Activated B cell treated with CpG ODN at 0.5 μM for 24 hours (primary cell): ENCODE measurements at regions not wholly inside any gene's neighbourhood (a gene's known extent, or its start where the extent isn't known, plus 50 kb on each side); places are given as distances from the start of the nearest gene placed in this dataset.

Experiments
- ATAC-seq: fragments of 200-7000 bp; cut with Tn5 transposase; one replicate; pipeline ENCODE4 v1.10.0; 2021; ENCODE audit warnings: low read depth, mild to moderate bottlenecking, moderate library complexity
- CTCF ChIA-PET: fragments of 350-600 bp; sonication (Branson Sonifier 250); formaldehyde crosslinking; loops from one replicate; lab custom pipeline; 2021; ENCODE audit warnings: antibody characterized with exemption; lab: Charles Lee
- POLR2A ChIA-PET: fragments of 350-600 bp; sonication (Branson Sonifier 250); formaldehyde crosslinking; loops from one replicate; lab custom pipeline; 2021; ENCODE audit warnings: antibody characterized with exemption; lab: Charles Lee
- DNase-seq: peaks from one replicate; pipeline ENCODE4 v3.0.0; 2022
- H3K27ac Mint-ChIP-seq: one replicate; pipeline ENCODE4 v1.8.0; 2020; ENCODE audit warnings: mixed read lengths
- H3K27me3 Mint-ChIP-seq: one replicate; pipeline ENCODE4 v1.8.0; 2021; ENCODE audit warnings: mixed read lengths
- H3K36me3 Mint-ChIP-seq: one replicate; pipeline ENCODE4 v1.8.0; 2021; ENCODE audit warnings: low read depth, mixed read lengths
- H3K4me1 Mint-ChIP-seq: one replicate; pipeline ENCODE4 v1.8.0; 2021; ENCODE audit warnings: mixed read lengths
- H3K4me3 Mint-ChIP-seq: one replicate; pipeline ENCODE4 v1.8.0; 2020; ENCODE audit warnings: mild to moderate bottlenecking, mixed read lengths
- H3K9me3 Mint-ChIP-seq: one replicate; pipeline ENCODE4 v1.8.0; 2020; ENCODE audit warnings: mixed read lengths
- intact Hi-C: fragments of 100-400 bp; cut with micrococcal nuclease; formaldehyde crosslinking; loops from one replicate; pipeline ENCODE4 v1.15.1; 2024
- TF ChIP-seq, protein P1 (sequence below): fragments of 200-600 bp; IDR thresholded peaks from one replicate; pipeline ENCODE4 v1.8.0; 2022; ENCODE audit warnings: antibody characterized with exemption, mild to moderate bottlenecking

DNA sequence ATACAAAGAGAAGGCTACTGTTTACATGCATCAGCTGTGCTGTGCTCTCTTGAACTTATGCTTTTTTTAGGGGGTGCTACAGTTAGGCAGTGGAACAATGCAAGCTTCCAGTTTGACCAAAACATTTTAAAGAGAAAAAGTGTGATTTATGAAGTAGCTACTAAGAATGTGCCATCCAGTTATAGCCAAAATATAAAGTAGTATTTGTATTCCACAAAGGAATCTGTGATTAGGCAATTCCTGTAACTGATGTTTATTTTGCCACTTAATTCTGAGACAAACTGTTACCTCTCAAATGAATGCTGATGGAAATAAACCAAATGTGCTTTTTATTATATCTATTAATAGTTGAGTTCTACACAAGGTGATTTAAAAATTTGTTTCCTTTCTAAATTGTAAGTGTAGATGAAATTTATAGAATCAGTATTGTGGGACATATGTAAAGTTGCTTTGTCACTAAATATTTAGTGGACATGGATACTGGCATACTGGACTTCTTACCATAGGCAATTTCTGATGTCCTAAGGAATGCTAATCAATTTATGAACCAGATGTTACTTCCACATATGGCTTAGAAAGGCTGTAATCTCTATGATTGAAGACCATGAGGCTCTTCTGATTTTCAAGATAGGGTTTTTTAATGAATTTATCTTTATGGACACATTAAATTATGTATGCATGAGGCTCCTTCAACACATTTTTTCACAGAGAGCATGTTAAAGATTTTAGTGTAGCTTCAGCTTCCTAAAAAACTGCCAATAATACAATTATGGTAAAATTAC, 410.2 kb downstream of the PRR16 start:
- Mint-ChIP-seq H3K27me3 (no peaks in the 10 kb centered on the region), H3K36me3 (no peaks in the 10 kb centered on the region), H3K9me3 (no peaks in the 10 kb centered on the region), H3K4me3 (no peak overlapping the region), H3K4me1 (no peaks in the 10 kb centered on the region), H3K27ac (no peak overlapping the region)
- intact Hi-C loops, result no loop called here
- POLR2A ChIA-PET, result no interaction called here
- DNase-seq (no peak), ATAC-seq (no peak)
- TF ChIP-seq, protein P1, sequence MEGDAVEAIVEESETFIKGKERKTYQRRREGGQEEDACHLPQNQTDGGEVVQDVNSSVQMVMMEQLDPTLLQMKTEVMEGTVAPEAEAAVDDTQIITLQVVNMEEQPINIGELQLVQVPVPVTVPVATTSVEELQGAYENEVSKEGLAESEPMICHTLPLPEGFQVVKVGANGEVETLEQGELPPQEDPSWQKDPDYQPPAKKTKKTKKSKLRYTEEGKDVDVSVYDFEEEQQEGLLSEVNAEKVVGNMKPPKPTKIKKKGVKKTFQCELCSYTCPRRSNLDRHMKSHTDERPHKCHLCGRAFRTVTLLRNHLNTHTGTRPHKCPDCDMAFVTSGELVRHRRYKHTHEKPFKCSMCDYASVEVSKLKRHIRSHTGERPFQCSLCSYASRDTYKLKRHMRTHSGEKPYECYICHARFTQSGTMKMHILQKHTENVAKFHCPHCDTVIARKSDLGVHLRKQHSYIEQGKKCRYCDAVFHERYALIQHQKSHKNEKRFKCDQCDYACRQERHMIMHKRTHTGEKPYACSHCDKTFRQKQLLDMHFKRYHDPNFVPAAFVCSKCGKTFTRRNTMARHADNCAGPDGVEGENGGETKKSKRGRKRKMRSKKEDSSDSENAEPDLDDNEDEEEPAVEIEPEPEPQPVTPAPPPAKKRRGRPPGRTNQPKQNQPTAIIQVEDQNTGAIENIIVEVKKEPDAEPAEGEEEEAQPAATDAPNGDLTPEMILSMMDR, result no peak
- CTCF ChIA-PET, result no interaction called here

DNA sequence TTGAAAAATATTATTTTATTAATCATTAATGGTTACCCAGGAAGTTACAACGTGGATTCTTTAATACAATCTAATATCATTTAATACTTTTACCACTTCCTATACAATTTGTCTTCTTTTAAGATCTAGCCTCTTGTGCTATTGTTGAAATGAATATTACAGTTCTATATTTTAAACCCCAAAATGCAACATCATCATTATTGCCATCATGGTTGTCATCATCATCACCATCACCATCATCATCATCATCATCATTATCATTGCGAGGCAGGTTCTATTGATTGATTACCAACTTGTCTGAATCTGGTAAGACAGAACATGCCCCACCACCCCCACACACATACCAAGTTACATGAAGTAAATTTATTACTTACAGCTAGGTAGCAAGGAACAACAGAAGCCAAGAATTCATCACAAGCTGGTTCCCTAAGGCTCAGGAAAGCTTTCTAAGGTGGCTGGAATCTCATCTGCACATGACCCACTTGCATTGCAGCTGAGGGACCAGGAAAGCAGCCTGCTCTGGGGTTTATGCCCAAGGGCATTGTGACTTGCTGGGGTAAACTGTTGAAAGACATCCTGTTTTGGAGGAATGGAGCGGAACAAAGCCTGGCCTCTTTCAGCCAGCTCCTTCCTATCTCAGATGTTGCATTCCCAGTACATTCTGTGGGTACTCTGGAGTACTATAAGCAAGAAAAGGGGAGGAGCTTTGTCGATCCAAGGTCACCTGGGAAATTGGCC, 418.1 kb downstream of the PRR16 start:
- Mint-ChIP-seq H3K9me3 (no peaks in the 10 kb centered on the region), H3K36me3 (no peaks in the 10 kb centered on the region), H3K4me3 (no peak overlapping the region), H3K27ac (no peak overlapping the region), H3K27me3 (no peaks in the 10 kb centered on the region), H3K4me1 (no peaks in the 10 kb centered on the region)
- TF ChIP-seq, protein P1, result no peak
- intact Hi-C loops, result no loop called here
- POLR2A ChIA-PET, result no interaction called here
- CTCF ChIA-PET, result no interaction called here
- ATAC-seq (no peak), DNase-seq (no peak)

DNA sequence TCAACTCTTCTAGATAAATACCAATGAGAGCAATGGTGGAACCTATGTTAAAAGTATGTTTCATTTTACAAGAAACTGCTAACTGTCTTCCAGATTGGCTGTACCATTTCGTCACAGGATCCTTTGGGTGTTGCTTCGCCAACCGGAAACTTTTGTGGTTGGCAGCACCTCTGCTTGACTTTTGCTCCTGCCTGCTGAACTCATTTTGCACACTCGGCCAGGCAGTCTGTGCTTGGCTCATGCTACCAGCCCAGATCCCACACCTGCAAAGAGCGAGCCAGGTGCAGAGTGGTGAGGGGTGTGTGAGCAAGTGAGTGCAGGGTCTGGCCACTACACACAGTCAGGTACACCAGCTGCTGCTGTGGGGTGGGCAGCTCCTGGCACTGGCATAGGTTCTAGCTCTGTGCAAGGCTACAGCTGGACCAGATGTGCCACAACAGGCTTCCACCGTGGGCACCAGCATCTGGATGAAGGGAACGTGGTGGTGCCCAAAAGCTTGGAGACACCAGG, 422.3 kb downstream of the PRR16 start:
- intact Hi-C loops, result no loop called here
- Mint-ChIP-seq H3K27me3 (no peaks in the 10 kb centered on the region), H3K36me3 (no peaks in the 10 kb centered on the region), H3K27ac (no peak overlapping the region), H3K4me3 (no peak overlapping the region), H3K9me3 (no peaks in the 10 kb centered on the region), H3K4me1 (no peaks in the 10 kb centered on the region)
- no peak for DNase-seq
- ChIA-PET POLR2A (no interaction called here), CTCF (no interaction called here)
- TF ChIP-seq, protein P1, result no peak
- ATAC-seq, result no peak

DNA sequence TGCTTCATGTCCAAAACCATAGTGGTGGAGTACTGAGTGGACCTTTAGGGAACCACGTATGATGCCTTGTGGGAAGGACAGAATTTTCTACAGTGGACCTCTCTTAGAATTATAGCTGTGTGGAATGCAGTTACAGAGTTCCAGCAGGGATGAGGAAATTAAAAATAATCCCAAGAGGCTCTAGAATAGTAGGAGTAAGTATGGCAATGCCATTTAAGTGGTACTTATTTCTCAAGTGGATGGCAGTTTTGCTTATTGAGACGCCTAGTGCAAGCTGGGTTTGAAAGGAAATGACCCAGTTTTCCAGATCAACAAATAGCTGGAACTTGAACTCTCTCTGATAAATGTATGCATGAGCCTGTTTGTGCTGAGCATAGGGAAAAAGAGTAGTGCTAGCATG, 431.6 kb downstream of the PRR16 start:
- CTCF ChIA-PET, result no interaction called here
- intact Hi-C loops, result no loop called here
- Mint-ChIP-seq H3K4me1 (no peaks in the 10 kb centered on the region), H3K27me3 (no peaks in the 10 kb centered on the region), H3K9me3 (no peaks in the 10 kb centered on the region), H3K27ac (no peak overlapping the region), H3K36me3 (no peaks in the 10 kb centered on the region), H3K4me3 (no peak overlapping the region)
- TF ChIP-seq, protein P1, result no peak
- POLR2A ChIA-PET, result no interaction called here
- no peak for DNase-seq
- ATAC-seq, result no peak

DNA sequence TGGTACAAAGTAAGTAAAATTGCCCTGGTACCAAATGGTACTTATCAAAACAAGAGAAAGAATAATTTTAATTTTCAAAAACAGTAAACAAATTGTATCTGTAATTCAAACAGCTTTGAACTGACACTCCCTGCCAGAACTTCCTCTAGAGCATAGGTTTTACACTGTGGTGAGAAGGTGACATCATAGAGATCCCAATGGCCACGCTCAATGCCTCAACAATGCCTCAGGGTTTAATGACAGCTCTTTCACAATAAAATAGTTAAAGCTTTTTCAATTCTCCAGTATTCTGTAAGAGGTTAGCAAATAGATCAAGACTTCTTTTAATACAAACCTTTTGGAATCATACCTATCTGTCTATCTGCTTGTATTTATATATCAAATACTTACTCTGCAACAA, 437.1 kb downstream of the PRR16 start:
- Mint-ChIP-seq H3K4me3 (no peak overlapping the region), H3K9me3 (no peaks in the 10 kb centered on the region), H3K27ac (no peak overlapping the region), H3K36me3 (no peaks in the 10 kb centered on the region), H3K27me3 (no peaks in the 10 kb centered on the region), H3K4me1 (no peaks in the 10 kb centered on the region)
- POLR2A ChIA-PET, result no interaction called here
- intact Hi-C loops, result no loop called here
- TF ChIP-seq, protein P1, result no peak
- CTCF ChIA-PET, result no interaction called here
- no peak for DNase-seq
- no peak for ATAC-seq
